Epithelial cell of esophagus (primary cell): ENCODE measurements at regions not wholly inside any gene's neighbourhood (a gene's known extent, or its start where the extent isn't known, plus 50 kb on each side); places are given as distances from the start of the nearest gene placed in this dataset.

ENCODE experiments used
- DNase-seq: peaks from one replicate; pipeline ENCODE4 v3.0.0; 2010; ENCODE audit warnings: low read depth
- H3K4me3 ChIP-seq: 2 replicates; pipeline ENCODE4 v1.5.1; 2011; ENCODE audit warnings: mild to moderate bottlenecking, low read length, control low read depth
- CTCF ChIP-seq: IDR thresholded peaks from 2 replicates; pipeline ENCODE4 v1.5.1; 2011; ENCODE audit warnings: low read depth, mild to moderate bottlenecking, low read length, control low read depth, inconsistent platforms; ENCODE audit not compliant: insufficient read depth; ENCODE audit errors: missing control alignments

- no peak overlapping the region for H3K4me3 ChIP-seq
- TF ChIP-seq CTCF, result no peak
- no peak for DNase-seq
These were observed 415.4 kb downstream of the CDH9 start for GRCh38 chr5:26622947-26623346.

- no peak for DNase-seq
- H3K4me3 ChIP-seq, result no peak overlapping the region
- TF ChIP-seq CTCF, result no peak
These were observed 427.8 kb downstream of the CDH9 start for GRCh38 chr5:26610577-26610976.

- no peak overlapping the region for H3K4me3 ChIP-seq
These were observed 436.8 kb downstream of the CDH9 start for GRCh38 chr5:26601563-26601962.

GRCh38 chr5:26582350-26583045, 455.9 kb downstream of the CDH9 start:
- H3K4me3 ChIP-seq, result no peak overlapping the region
- no peak for TF ChIP-seq CTCF
- DNase-seq, result peak; percentile 24

More at GRCh38 chr5:26601563-26601962, 436.8 kb downstream of the CDH9 start:
- TF ChIP-seq CTCF, result no peak
- no peak for DNase-seq

- H3K4me3 ChIP-seq, result no peak overlapping the region
- DNase-seq, result no peak
- TF ChIP-seq CTCF, result no peak
These were observed 458.7 kb downstream of the CDH9 start for GRCh38 chr5:26579712-26580111.

GRCh38 chr5:26578002-26578401, 460.4 kb downstream of the CDH9 start:
- no peak for DNase-seq
- H3K4me3 ChIP-seq, result no peak overlapping the region
- TF ChIP-seq CTCF, result no peak

- no peak overlapping the region for H3K4me3 ChIP-seq
- DNase-seq, result peak; percentile 8
- no peak for TF ChIP-seq CTCF
These were observed 465.9 kb downstream of the CDH9 start for GRCh38 chr5:26572480-26572879.
